ENCODE measurements at regions not wholly inside any gene's neighbourhood (a gene's known extent, or its start where the extent isn't known, plus 50 kb on each side); places are given as distances from the start of the nearest gene placed in this dataset.

DNA sequence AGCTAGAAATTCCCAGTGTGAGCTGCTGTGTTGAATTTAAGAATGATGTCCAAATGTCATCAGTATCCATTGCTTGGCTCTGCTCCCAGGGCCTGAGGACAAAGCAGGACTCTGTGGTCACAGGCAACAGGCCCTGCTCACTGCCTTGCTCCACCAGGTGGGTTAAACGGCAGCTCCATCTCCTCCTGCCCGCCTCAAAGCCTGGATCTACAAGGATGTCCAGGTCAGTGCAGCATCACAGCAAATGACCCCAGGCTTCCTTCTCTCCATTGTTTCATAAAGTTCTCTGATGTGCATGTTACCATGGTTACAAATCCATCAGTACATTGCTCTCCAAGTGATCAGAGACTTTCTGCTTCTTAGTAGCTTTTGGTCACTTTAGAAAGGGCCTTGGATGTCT, 322.0 kb upstream of the ZNF32 start:
- TF ChIP-seq POLR2A (IDR thresholded peaks at IDR 0.05; ENCODE audit: low read length) = no peak
- no peak for TF ChIP-seq GATA1 (IDR thresholded peaks at IDR 0.05; ENCODE audit: low read depth, low read length)
